ENCODE measurements at regions not wholly inside any gene's neighbourhood (a gene's known extent, or its start where the extent isn't known, plus 50 kb on each side); places are given as distances from the start of the nearest gene placed in this dataset.

GRCh38 chr4:26020881-26021280 is 106.9 kb downstream of the SMIM20 start:
- no peak for DNase-seq

GRCh38 chr4:26021417-26022345 is 107.7 kb downstream of the SMIM20 start:
- no peak for DNase-seq

- no peak for DNase-seq
These were observed 108.6 kb downstream of the SMIM20 start for GRCh38 chr4:26022346-26023202.

- DNase-seq, result no peak
These were observed 109.4 kb downstream of the SMIM20 start for GRCh38 chr4:26023203-26023972.

GRCh38 chr4:26024079-26024478 is 110.1 kb downstream of the SMIM20 start:
- no peak for DNase-seq

GRCh38 chr4:26028133-26028792 is 114.2 kb downstream of the SMIM20 start:
- peak in 1 of 4 experiments; percentile 3 for DNase-seq

- peak; percentile 18 to 35 (median 24) for DNase-seq
These were observed 115.0 kb downstream of the SMIM20 start for GRCh38 chr4:26028793-26029567.

- no peak for DNase-seq
These were observed 115.6 kb downstream of the SMIM20 start for GRCh38 chr4:26029568-26030131.

GRCh38 chr4:26030260-26030667 is 116.2 kb downstream of the SMIM20 start:
- no peak for DNase-seq

- DNase-seq, result no peak
These were observed 116.8 kb downstream of the SMIM20 start for GRCh38 chr4:26030780-26031179.

GRCh38 chr4:26031704-26032103 is 117.7 kb downstream of the SMIM20 start:
- DNase-seq, result no peak

GRCh38 chr4:26032142-26032541 is 118.1 kb downstream of the SMIM20 start:
- no peak for DNase-seq

GRCh38 chr4:26032630-26033317 is 118.8 kb downstream of the SMIM20 start:
- no peak for DNase-seq

- no peak for DNase-seq
These were observed 119.4 kb downstream of the SMIM20 start for GRCh38 chr4:26033389-26033788.

- no peak for DNase-seq
These were observed 120.8 kb downstream of the SMIM20 start for GRCh38 chr4:26034849-26035248.

- no peak for DNase-seq
These were observed 121.9 kb downstream of the SMIM20 start for GRCh38 chr4:26035921-26036320.

- no peak for DNase-seq
These were observed 125.8 kb downstream of the SMIM20 start for GRCh38 chr4:26039639-26040359.

GRCh38 chr4:26044524-26044923 is 130.5 kb downstream of the SMIM20 start:
- DNase-seq, result no peak

GRCh38 chr4:26044983-26045382 is 131.0 kb downstream of the SMIM20 start:
- no peak for DNase-seq

GRCh38 chr4:26047795-26048194 is 133.8 kb downstream of the SMIM20 start:
- no peak for DNase-seq

Data from activated naive CD4-positive, alpha-beta T cell (primary cell).